ENCODE measurements at regions not wholly inside any gene's neighbourhood (a gene's known extent, or its start where the extent isn't known, plus 50 kb on each side); places are given as distances from the start of the nearest gene placed in this dataset.

GRCh38 chr4:120491481-120491880 lies 424.8 kb upstream of the MAD2L1 start:
- TF ChIP-seq CTCF (conservative IDR thresholded peaks at IDR 0.05) (no peak), EZH2 (IDR thresholded peaks at IDR 0.05; ENCODE audit: low read depth) (no peak)
